Fibroblast of villous mesenchyme (primary cell): ENCODE measurements at regions not wholly inside any gene's neighbourhood (a gene's known extent, or its start where the extent isn't known, plus 50 kb on each side); places are given as distances from the start of the nearest gene placed in this dataset.

Source experiments
- DNase-seq: peaks from one replicate; pipeline ENCODE4 v3.0.0-alpha.2; 2010; ENCODE audit warnings: low read depth
- H3K4me3 ChIP-seq: 2 replicates; pipeline ENCODE4 v1.5.1; 2011; ENCODE audit warnings: low read depth, mild to moderate bottlenecking, low read length
- CTCF ChIP-seq: IDR thresholded peaks from 2 replicates; pipeline ENCODE4 v1.5.1; 2012; ENCODE audit warnings: low read depth, mild to moderate bottlenecking, low read length; ENCODE audit not compliant: insufficient read depth

DNA sequence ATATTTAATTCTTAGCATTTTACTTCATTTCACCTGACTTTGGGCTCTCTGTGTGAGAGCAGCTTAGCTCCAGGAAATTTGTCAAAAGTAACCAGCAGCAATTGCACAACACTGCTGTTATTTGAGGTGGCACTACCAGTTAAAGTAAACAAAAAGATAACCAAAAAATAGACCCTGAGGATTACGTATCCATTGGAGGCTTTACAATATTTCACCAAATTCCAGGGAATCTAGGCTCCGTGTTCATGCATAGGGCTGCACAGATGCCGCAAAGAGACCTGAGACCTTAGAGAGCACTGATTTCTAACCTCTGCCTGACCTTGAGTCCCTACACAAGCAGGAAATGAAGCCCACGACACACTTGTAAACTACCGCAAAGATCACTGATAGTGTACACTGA is 1392.7 kb upstream of the CDH6 start:
- no peak overlapping the region for H3K4me3 ChIP-seq
- TF ChIP-seq CTCF, result no peak
- DNase-seq, result no peak

- no peak overlapping the region for H3K4me3 ChIP-seq
- no peak for TF ChIP-seq CTCF
- no peak for DNase-seq
Measured at GRCh38 chr5:29796013-29796412, 1397.5 kb upstream of the CDH6 start.

DNA sequence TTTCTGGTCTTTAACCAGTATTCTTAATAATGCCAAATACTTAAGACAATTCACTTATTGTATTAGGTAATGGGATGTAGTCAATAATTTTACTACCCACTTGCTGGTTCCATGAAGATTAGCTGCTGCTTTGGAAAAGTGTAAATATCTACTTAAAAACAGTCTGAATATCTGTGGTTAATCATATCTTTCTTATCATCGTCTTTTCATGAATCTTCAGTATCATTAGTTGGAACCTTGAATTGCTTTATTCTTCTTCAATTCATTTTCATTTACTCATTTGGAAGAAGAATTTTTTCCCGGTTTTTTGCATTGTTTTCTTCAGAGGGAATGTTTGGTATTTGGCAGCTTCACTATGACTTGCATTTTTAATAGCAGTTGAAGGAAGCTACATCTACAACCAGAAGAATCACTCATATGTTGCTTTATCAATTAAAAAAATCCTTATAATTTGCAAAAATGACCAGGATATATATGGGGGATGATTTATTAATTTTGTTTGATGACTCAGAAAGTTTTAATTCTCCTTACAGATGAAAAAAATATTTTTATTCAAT is 1398.3 kb upstream of the CDH6 start:
- no peak for DNase-seq
- H3K4me3 ChIP-seq, result no peak overlapping the region

DNA sequence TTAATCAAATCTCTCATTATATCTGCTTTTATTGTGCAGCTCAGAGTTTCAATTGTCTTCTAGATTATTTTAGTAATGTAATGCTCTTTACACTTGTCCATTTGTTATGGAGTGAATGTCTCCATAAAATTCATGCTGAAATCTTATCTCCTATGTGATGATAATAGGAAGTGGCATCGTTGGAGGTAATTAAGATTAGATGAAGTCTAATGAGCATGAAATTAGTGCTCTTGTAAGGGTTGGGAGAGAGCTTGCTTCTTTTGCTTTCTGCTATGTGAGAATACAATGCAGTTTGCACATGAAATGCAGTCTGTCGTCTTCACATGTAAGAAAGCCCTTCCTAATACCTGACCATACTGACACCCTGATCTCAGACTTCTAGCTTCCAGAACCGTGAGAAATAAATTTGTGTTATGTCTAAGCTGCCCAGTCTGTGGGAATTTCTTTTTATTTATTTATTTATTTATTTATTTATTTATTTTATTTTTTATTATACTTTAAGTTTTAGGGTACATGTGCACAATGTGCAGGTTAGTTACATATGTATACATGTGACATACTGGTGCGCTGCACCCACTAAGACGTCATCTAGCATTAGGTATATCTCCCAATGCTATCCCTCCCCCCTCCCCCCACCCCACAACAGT is 1399.2 kb upstream of the CDH6 start:
- TF ChIP-seq CTCF, result no peak
- DNase-seq, result no peak
- no peak overlapping the region for H3K4me3 ChIP-seq

More for the DNA sequence above, 1398.3 kb upstream of the CDH6 start:
- no peak for TF ChIP-seq CTCF

DNA sequence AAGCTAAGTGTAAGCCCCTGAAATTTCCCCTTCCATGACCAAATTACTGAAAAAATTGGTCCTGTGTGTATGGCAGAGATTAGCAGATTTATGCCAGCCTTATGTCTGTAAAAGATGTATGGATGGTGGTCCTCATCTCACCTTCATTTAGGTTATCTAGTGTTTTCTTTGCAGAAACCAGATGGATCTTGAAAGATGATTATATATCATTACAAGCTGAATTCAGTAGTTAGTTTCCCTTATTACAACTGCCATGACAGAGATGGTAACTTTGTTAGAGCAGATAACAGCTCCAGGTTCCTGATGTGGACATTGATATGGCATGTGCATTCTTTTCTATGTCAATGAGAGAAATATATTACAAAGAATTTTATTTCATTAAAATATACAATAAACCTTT is 1403.2 kb upstream of the CDH6 start:
- no peak overlapping the region for H3K4me3 ChIP-seq
- TF ChIP-seq CTCF, result no peak
- DNase-seq, result no peak

DNA sequence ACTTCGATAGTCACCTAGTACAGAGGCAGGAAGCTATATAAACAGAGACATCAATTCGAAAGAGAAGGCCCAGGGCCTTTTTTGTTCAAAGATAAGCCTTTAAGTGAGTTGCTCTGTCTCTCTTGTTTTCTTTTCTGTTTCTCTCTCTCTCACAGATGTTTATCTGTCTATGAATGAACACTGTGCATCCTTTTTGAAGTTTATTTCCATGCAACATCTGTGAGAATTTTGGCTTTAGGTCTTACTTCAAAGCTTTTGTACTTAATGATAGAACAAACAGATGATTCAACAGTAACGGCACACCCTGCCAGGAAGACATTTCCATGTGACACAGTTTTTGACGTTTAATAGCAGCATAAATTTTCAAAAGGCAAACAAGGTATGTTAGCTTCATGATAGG is 1413.1 kb upstream of the CDH6 start:
- TF ChIP-seq CTCF, result no peak
- no peak for DNase-seq
- H3K4me3 ChIP-seq, result no peak overlapping the region

GRCh38 chr5:29779141-29779540 is 1414.3 kb upstream of the CDH6 start:
- no peak overlapping the region for H3K4me3 ChIP-seq
- no peak for DNase-seq
- TF ChIP-seq CTCF, result no peak
